ENCODE measurements at regions not wholly inside any gene's neighbourhood (a gene's known extent, or its start where the extent isn't known, plus 50 kb on each side); places are given as distances from the start of the nearest gene placed in this dataset.

DNA sequence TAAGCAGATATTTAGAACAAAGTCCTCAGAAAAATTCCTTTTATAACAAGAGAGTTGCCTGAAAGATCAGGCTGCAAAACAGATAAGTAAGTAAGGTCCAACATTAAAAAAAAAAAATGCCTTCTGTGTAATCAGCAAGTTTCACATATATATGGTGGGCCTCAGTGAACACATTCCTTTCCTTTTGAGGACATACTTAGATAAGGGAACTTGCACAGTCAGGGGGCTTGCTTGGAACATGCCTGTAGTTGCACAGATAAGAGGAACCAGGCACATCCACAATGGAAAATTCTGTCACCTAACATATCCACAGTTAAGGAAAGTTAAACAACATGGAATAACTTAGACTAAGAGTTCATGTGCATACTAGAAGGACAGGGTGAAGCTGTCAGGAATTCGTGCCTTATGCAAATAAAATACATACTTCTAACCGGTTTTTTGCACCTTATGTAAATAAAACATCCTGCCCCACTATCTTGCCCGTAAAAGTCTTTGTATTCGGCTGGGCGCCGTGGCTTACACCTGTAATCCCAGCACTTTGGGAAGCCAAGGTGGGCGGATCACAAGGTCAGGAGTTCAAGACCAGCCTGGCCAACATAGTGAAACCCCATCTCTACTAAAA lies 257.3 kb downstream of the ZNF33B start:
- TF ChIP-seq, protein P1, sequence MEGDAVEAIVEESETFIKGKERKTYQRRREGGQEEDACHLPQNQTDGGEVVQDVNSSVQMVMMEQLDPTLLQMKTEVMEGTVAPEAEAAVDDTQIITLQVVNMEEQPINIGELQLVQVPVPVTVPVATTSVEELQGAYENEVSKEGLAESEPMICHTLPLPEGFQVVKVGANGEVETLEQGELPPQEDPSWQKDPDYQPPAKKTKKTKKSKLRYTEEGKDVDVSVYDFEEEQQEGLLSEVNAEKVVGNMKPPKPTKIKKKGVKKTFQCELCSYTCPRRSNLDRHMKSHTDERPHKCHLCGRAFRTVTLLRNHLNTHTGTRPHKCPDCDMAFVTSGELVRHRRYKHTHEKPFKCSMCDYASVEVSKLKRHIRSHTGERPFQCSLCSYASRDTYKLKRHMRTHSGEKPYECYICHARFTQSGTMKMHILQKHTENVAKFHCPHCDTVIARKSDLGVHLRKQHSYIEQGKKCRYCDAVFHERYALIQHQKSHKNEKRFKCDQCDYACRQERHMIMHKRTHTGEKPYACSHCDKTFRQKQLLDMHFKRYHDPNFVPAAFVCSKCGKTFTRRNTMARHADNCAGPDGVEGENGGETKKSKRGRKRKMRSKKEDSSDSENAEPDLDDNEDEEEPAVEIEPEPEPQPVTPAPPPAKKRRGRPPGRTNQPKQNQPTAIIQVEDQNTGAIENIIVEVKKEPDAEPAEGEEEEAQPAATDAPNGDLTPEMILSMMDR (IDR thresholded peaks at IDR 0.05; ENCODE audit: poor library complexity, severe bottlenecking) = no peak
- TF ChIP-seq EZH2 (IDR thresholded peaks at IDR 0.05; ENCODE audit: borderline replicate concordance, insufficient read depth, low read length, poor library complexity, severe bottlenecking) = no peak
- TF ChIP-seq, protein P2, sequence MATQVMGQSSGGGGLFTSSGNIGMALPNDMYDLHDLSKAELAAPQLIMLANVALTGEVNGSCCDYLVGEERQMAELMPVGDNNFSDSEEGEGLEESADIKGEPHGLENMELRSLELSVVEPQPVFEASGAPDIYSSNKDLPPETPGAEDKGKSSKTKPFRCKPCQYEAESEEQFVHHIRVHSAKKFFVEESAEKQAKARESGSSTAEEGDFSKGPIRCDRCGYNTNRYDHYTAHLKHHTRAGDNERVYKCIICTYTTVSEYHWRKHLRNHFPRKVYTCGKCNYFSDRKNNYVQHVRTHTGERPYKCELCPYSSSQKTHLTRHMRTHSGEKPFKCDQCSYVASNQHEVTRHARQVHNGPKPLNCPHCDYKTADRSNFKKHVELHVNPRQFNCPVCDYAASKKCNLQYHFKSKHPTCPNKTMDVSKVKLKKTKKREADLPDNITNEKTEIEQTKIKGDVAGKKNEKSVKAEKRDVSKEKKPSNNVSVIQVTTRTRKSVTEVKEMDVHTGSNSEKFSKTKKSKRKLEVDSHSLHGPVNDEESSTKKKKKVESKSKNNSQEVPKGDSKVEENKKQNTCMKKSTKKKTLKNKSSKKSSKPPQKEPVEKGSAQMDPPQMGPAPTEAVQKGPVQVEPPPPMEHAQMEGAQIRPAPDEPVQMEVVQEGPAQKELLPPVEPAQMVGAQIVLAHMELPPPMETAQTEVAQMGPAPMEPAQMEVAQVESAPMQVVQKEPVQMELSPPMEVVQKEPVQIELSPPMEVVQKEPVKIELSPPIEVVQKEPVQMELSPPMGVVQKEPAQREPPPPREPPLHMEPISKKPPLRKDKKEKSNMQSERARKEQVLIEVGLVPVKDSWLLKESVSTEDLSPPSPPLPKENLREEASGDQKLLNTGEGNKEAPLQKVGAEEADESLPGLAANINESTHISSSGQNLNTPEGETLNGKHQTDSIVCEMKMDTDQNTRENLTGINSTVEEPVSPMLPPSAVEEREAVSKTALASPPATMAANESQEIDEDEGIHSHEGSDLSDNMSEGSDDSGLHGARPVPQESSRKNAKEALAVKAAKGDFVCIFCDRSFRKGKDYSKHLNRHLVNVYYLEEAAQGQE (IDR thresholded peaks at IDR 0.05; ENCODE audit: borderline replicate concordance) = no peak

All from neural cell (in vitro differentiated cells).